ENCODE measurements at regions not wholly inside any gene's neighbourhood (a gene's known extent, or its start where the extent isn't known, plus 50 kb on each side); places are given as distances from the start of the nearest gene placed in this dataset.

GRCh38 chr4:136706942-136707341 is 825.4 kb downstream of the PCDH18 start:
- Histone ChIP-seq H3K79me2 (ENCODE audit: insufficient read depth, low read length) (no peaks in the 10 kb centered on the region), H3K4me2 (ENCODE audit: low read depth, low read length, poor library complexity, severe bottlenecking) (no peak overlapping the region), H4K20me1 (ENCODE audit: low read depth, low read length) (no peaks in the 10 kb centered on the region), H3K36me3 (ENCODE audit: low read length) (no peaks in the 10 kb centered on the region), H3K9ac (ENCODE audit: low read length) (no peak overlapping the region), H3K9me2 (replicated peaks; ENCODE audit: insufficient read depth, low read length) (no peaks in the 10 kb centered on the region), H3K27ac (ENCODE audit: low read depth, low read length) (no peak overlapping the region), H3K9me3 (ENCODE audit: insufficient read depth, low read length) (no peaks in the 10 kb centered on the region), H3F3A (ENCODE audit: insufficient read depth) (no peaks in the 10 kb centered on the region), H3K27me3 (ENCODE audit: low read length) (no peaks in the 10 kb centered on the region), H2AFZ (ENCODE audit: low read depth, low read length, severe bottlenecking) (no peak overlapping the region), H3K4me3 (ENCODE audit: insufficient read depth, low read length, poor library complexity, severe bottlenecking) (no peak overlapping the region)
- TF ChIP-seq EZH2phosphoT487 (conservative IDR thresholded peaks at IDR 0.05; ENCODE audit: low read length) (no peak), CTCF (IDR thresholded peaks at IDR 0.05; ENCODE audit: insufficient read depth, low read length, poor library complexity, severe bottlenecking) (no peak)

- no peak overlapping the region for H3K9ac ChIP-seq (ENCODE audit: low read length)
- no peak overlapping the region for H3K27ac ChIP-seq (ENCODE audit: low read depth, low read length)
- no peaks in the 10 kb centered on the region for H3K9me3 ChIP-seq (ENCODE audit: insufficient read depth, low read length)
- no peaks in the 10 kb centered on the region for H3K79me2 ChIP-seq (ENCODE audit: insufficient read depth, low read length)
- no peak overlapping the region for H3K4me2 ChIP-seq (ENCODE audit: low read depth, low read length, poor library complexity, severe bottlenecking)
- H3F3A ChIP-seq (ENCODE audit: insufficient read depth) = no peaks in the 10 kb centered on the region
- H3K27me3 ChIP-seq (ENCODE audit: low read length) = no peaks in the 10 kb centered on the region
- H3K4me3 ChIP-seq (ENCODE audit: insufficient read depth, low read length, poor library complexity, severe bottlenecking) = no peak overlapping the region
- H2AFZ ChIP-seq (ENCODE audit: low read depth, low read length, severe bottlenecking) = no peak overlapping the region
- H3K36me3 ChIP-seq (ENCODE audit: low read length) = no peaks in the 10 kb centered on the region
- no peaks in the 10 kb centered on the region for H3K9me2 ChIP-seq (replicated peaks; ENCODE audit: insufficient read depth, low read length)
- no peak for TF ChIP-seq EZH2phosphoT487 (conservative IDR thresholded peaks at IDR 0.05; ENCODE audit: low read length)
- no peak for TF ChIP-seq CTCF (IDR thresholded peaks at IDR 0.05; ENCODE audit: insufficient read depth, low read length, poor library complexity, severe bottlenecking)
- H4K20me1 ChIP-seq (ENCODE audit: low read depth, low read length) = no peaks in the 10 kb centered on the region
Observed at GRCh38 chr4:136699905-136700304, 832.4 kb downstream of the PCDH18 start.

DNA sequence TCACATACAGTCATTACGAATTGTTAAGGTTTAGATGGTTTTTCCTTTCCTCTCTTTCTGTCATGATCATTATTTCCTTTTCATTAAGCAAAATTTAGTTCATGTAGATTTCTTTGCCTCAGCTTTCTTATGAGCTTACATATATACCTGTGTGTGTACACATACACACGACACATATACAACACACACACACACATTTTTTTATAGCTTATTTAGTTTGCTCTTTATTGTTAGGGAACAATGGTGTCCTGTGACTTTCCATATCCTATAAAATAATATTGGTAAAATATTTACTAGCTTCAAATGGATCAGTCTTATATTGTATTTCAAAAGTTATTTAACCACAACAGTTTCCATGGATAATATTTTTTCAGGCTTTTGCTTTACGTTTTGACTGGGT is 840.7 kb downstream of the PCDH18 start:
- Histone ChIP-seq H3K9me3 (ENCODE audit: insufficient read depth, low read length) (no peaks in the 10 kb centered on the region), H3K9me2 (replicated peaks; ENCODE audit: insufficient read depth, low read length) (no peaks in the 10 kb centered on the region), H2AFZ (ENCODE audit: low read depth, low read length, severe bottlenecking) (no peak overlapping the region), H3K27me3 (ENCODE audit: low read length) (no peaks in the 10 kb centered on the region), H3K9ac (ENCODE audit: low read length) (no peak overlapping the region), H4K20me1 (ENCODE audit: low read depth, low read length) (no peaks in the 10 kb centered on the region), H3K4me2 (ENCODE audit: low read depth, low read length, poor library complexity, severe bottlenecking) (no peak overlapping the region), H3K4me3 (ENCODE audit: insufficient read depth, low read length, poor library complexity, severe bottlenecking) (no peak overlapping the region), H3K79me2 (ENCODE audit: insufficient read depth, low read length) (no peaks in the 10 kb centered on the region), H3F3A (ENCODE audit: insufficient read depth) (no peaks in the 10 kb centered on the region), H3K36me3 (ENCODE audit: low read length) (no peaks in the 10 kb centered on the region), H3K27ac (ENCODE audit: low read depth, low read length) (no peak overlapping the region)
- TF ChIP-seq CTCF (IDR thresholded peaks at IDR 0.05; ENCODE audit: insufficient read depth, low read length, poor library complexity, severe bottlenecking) = no peak
- no peak for TF ChIP-seq EZH2phosphoT487 (conservative IDR thresholded peaks at IDR 0.05; ENCODE audit: low read length)

DNA sequence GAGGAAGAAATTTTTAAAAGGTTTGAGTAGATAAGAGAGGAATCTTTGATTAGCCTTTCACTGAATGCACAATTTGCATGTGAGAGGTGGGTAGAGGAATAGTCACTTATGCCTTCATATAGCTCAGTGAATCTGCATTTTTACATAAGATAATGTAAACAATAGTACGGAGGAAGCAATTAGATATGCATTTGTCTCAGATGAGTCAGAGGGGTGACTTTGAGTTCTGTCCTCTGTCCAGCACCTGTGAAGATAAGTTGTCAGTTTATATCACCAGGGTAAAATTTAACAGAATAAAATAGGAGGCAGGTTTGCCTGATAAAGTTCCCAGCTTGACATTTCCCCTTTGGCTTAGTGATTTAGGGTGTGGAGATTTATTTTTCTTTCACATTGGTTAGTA is 841.9 kb downstream of the PCDH18 start:
- Histone ChIP-seq H2AFZ (ENCODE audit: low read depth, low read length, severe bottlenecking) (no peak overlapping the region), H3K9ac (ENCODE audit: low read length) (no peak overlapping the region), H4K20me1 (ENCODE audit: low read depth, low read length) (no peaks in the 10 kb centered on the region), H3K9me3 (ENCODE audit: insufficient read depth, low read length) (no peaks in the 10 kb centered on the region), H3K27me3 (ENCODE audit: low read length) (no peaks in the 10 kb centered on the region), H3K9me2 (replicated peaks; ENCODE audit: insufficient read depth, low read length) (no peaks in the 10 kb centered on the region), H3F3A (ENCODE audit: insufficient read depth) (no peaks in the 10 kb centered on the region), H3K4me3 (ENCODE audit: insufficient read depth, low read length, poor library complexity, severe bottlenecking) (no peak overlapping the region), H3K36me3 (ENCODE audit: low read length) (no peaks in the 10 kb centered on the region), H3K27ac (ENCODE audit: low read depth, low read length) (no peak overlapping the region), H3K79me2 (ENCODE audit: insufficient read depth, low read length) (no peaks in the 10 kb centered on the region), H3K4me2 (ENCODE audit: low read depth, low read length, poor library complexity, severe bottlenecking) (no peak overlapping the region)
- no peak for TF ChIP-seq CTCF (IDR thresholded peaks at IDR 0.05; ENCODE audit: insufficient read depth, low read length, poor library complexity, severe bottlenecking)
- TF ChIP-seq EZH2phosphoT487 (conservative IDR thresholded peaks at IDR 0.05; ENCODE audit: low read length) = no peak

All from SU-DHL-6 (cell line).